GM06990 (cell line): ENCODE measurements at regions not wholly inside any gene's neighbourhood (a gene's known extent, or its start where the extent isn't known, plus 50 kb on each side); places are given as distances from the start of the nearest gene placed in this dataset.

ENCODE experiments used
- DNase-seq: peaks from one replicate; pipeline ENCODE4 v3.0.0-alpha.2; 2011; ENCODE audit not compliant: insufficient read length; ENCODE audit errors: extremely low read depth
- H3K27me3 ChIP-seq: replicated peaks from 2 replicates; pipeline ENCODE4 v1.6.0; 2011; ENCODE audit warnings: low read length; ENCODE audit not compliant: control insufficient read depth, insufficient read depth
- H3K36me3 ChIP-seq: 2 replicates; pipeline ENCODE4 v1.5.1; 2011; ENCODE audit warnings: low read length; ENCODE audit not compliant: control insufficient read depth, insufficient read depth
- H3K4me3 ChIP-seq: replicated peaks from 2 replicates; pipeline ENCODE4 v1.5.1; 2011; ENCODE audit warnings: low read depth, mild to moderate bottlenecking, control low read depth, low read length
- TF ChIP-seq, protein P1 (sequence below): IDR thresholded peaks from 2 replicates; pipeline ENCODE4 v1.5.1; 2011; ENCODE audit warnings: low read length, control low read depth, mild to moderate bottlenecking, inconsistent platforms; ENCODE audit not compliant: insufficient read depth, poor library complexity, severe bottlenecking

DNA sequence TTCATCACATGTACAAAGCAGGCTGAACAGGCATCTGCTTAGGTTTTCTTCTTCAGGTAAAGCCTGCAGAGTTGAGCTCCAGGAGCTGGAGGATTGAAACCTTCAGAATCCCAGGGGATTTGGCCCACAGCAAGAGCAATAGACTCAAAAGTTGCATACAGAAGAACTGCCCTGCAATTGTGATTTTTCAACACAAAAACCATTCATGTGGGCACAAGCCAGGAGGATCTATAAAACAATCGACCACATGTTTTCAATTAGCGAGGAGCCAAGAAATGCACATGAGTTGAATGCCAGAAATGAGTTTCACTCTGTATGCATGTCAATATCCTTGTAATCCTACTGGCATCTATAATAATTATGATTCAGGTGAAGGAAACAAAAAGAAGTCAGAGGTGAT is 576.4 kb downstream of the HDGFL1 start:
- Histone ChIP-seq H3K36me3 (no peaks in the 10 kb centered on the region), H3K27me3 (no peaks in the 10 kb centered on the region)
- DNase-seq, result no peak

DNA sequence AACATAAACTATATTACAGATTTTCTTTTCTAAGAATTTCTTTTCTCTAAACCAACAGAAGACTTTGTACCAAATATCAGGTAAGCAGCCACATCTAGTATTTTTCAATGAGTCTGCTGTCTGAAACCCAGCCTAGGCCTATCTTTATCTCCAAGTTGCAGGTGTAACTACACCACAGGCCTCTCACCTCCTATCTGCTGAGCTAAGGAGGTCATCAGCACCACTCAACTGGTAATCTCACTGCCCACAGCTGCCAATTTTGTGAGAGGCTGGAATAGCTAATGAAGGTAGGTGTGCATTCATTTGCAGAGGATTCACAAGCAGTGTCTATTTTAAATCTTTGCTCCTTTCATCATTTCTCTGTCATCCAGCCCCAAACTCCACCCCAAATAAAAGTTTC is 584.8 kb downstream of the HDGFL1 start:
- Histone ChIP-seq H3K4me3 (no peak overlapping the region), H3K36me3 (no peaks in the 10 kb centered on the region), H3K27me3 (no peaks in the 10 kb centered on the region)
- no peak for DNase-seq
- TF ChIP-seq, protein P1, sequence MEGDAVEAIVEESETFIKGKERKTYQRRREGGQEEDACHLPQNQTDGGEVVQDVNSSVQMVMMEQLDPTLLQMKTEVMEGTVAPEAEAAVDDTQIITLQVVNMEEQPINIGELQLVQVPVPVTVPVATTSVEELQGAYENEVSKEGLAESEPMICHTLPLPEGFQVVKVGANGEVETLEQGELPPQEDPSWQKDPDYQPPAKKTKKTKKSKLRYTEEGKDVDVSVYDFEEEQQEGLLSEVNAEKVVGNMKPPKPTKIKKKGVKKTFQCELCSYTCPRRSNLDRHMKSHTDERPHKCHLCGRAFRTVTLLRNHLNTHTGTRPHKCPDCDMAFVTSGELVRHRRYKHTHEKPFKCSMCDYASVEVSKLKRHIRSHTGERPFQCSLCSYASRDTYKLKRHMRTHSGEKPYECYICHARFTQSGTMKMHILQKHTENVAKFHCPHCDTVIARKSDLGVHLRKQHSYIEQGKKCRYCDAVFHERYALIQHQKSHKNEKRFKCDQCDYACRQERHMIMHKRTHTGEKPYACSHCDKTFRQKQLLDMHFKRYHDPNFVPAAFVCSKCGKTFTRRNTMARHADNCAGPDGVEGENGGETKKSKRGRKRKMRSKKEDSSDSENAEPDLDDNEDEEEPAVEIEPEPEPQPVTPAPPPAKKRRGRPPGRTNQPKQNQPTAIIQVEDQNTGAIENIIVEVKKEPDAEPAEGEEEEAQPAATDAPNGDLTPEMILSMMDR, result no peak

More for the DNA sequence above, 576.4 kb downstream of the HDGFL1 start:
- H3K4me3 ChIP-seq, result no peak overlapping the region
- TF ChIP-seq, protein P1, result no peak

DNA sequence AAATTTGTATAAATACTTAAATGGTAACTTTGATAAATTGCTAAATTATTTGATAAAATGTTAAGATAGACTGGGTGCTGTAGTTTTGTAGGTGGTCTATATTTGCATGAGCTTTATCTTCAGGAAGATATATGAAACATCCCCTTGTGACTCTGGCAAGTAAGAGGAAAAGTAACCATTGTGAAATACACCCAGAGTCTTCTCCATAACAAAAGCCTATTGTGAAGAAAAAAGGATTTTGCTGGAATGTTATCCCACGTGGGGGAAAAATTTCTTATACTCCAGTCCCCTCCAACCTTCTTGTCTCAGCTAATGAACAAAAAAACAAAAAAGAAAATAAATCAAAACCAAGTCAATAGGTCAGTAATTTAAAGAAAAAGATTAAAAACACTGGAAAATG is 600.7 kb downstream of the HDGFL1 start:
- TF ChIP-seq, protein P1, result no peak
- H3K36me3 ChIP-seq, result no peaks in the 10 kb centered on the region
- DNase-seq, result no peak
- H3K4me3 ChIP-seq, result no peak overlapping the region
- no peaks in the 10 kb centered on the region for H3K27me3 ChIP-seq

GRCh38 chr6:23173234-23173633 is 603.9 kb downstream of the HDGFL1 start:
- Histone ChIP-seq H3K36me3 (no peaks in the 10 kb centered on the region), H3K4me3 (no peak overlapping the region), H3K27me3 (no peaks in the 10 kb centered on the region)
- no peak for DNase-seq
- TF ChIP-seq, protein P1, result no peak

DNA sequence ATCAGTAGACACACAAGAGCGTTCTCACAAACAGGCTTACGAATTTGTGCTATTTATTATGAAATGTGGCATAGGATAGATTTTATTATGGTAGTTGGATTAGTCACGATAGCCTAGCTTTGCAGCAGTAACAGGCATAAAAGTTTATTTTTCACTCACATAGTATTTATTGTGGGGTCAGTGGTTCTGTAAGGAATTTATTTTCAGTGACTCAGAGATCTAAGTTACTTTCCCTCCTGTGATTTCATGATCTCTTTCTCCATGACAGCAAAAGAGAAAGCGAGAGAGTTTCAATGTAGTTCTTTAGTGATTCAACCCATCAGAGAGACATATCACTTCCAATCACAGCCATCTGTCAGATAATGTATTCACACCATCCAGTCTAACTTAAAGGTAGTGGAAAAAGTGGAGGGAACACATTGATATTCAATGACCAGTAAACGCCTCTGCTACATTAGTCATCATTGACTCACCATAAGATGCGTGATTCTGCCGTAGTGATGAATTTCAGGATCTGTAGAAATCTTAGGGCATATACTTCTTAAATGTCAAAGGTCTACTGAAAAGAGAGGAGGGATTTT is 605.5 kb downstream of the HDGFL1 start:
- H3K36me3 ChIP-seq, result no peaks in the 10 kb centered on the region
- no peak overlapping the region for H3K4me3 ChIP-seq
- DNase-seq, result no peak
- no peaks in the 10 kb centered on the region for H3K27me3 ChIP-seq
- TF ChIP-seq, protein P1, result no peak

DNA sequence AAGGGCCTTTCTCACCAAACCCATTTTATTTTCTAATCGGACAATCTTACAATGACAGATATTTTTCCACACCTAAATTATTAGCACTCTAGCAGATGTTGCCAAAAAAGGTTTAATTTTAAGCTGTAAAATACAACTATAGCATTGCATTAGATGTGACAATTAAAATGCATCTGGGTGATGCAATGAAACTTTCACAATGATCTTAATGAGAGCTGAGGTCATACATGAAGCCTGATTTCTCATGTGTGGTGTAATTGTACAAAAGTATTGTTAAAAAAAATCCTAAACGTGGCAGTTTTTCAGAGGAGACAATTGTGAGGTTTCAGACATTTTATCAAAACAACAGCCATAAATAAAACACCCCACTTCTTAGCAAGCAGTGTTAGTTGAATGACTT is 606.0 kb downstream of the HDGFL1 start:
- Histone ChIP-seq H3K27me3 (no peaks in the 10 kb centered on the region), H3K4me3 (no peak overlapping the region), H3K36me3 (no peaks in the 10 kb centered on the region)
- TF ChIP-seq, protein P1, result no peak
- DNase-seq, result no peak
